A673 (cell line): ENCODE measurements at regions not wholly inside any gene's neighbourhood (a gene's known extent, or its start where the extent isn't known, plus 50 kb on each side); places are given as distances from the start of the nearest gene placed in this dataset.
A peak's percentile ranks its signal among the peaks of the same experiment; 100 is the strongest.

ENCODE experiments used
- BruUV-seq: library from RNA; stranded (reverse); fragments of 400-500 nt; replicated peaks from 2 replicates; lab custom pipeline; 2021; lab: Mats Ljungman, UMichigan
- CTCF ChIA-PET: fragments of 300-600 bp; sonication (Branson Sonifier 250); formaldehyde crosslinking; loops from one replicate; lab custom pipeline; 2022; ENCODE audit warnings: antibody characterized with exemption; lab: Charles Lee
- POLR2A ChIA-PET: fragments of 300-600 bp; sonication (Branson Sonifier 250); formaldehyde crosslinking; loops from one replicate; lab custom pipeline; 2022; ENCODE audit warnings: antibody characterized with exemption; ENCODE audit not compliant: low non-redundant PET; lab: Charles Lee
- DNase-seq: peaks from one replicate; pipeline ENCODE4 v3.0.0-alpha.2; 2015; ENCODE audit warnings: low spot score
- H3K27ac ChIP-seq: fragments of 200-600 bp; sonication (generic); 2 replicates; pipeline ENCODE4 v1.5.1; 2016; ENCODE audit warnings: mixed run types, low read depth, mild to moderate bottlenecking, mixed read lengths, antibody characterized with exemption, low read length; ENCODE audit not compliant: poor library complexity, severe bottlenecking
- H3K27me3 ChIP-seq: fragments of 200-600 bp; sonication (generic); replicated peaks from 2 replicates; pipeline ENCODE4 v1.6.1; 2017; ENCODE audit warnings: mixed run types, low read depth, mild to moderate bottlenecking, mixed read lengths, antibody characterized with exemption, low read length; ENCODE audit not compliant: insufficient read depth, poor library complexity
- H3K36me3 ChIP-seq: fragments of 200-600 bp; sonication (generic); 2 replicates; pipeline ENCODE4 v1.6.1; 2016; ENCODE audit warnings: mixed run types, mild to moderate bottlenecking, mixed read lengths, antibody characterized with exemption, low read length; ENCODE audit not compliant: insufficient read depth, poor library complexity, severe bottlenecking
- H3K4me1 ChIP-seq: fragments of 200-600 bp; sonication (generic); 2 replicates; pipeline ENCODE4 v1.6.1; 2017; ENCODE audit warnings: mixed run types, mild to moderate bottlenecking, mixed read lengths, antibody characterized with exemption, low read length; ENCODE audit not compliant: insufficient read depth, poor library complexity, severe bottlenecking
- H3K4me3 ChIP-seq: fragments of 200-600 bp; sonication (generic); 2 replicates; pipeline ENCODE4 v1.5.1; 2016; ENCODE audit warnings: low read depth, mixed run types, mild to moderate bottlenecking, mixed read lengths, low read length; ENCODE audit not compliant: poor library complexity, severe bottlenecking
- H3K9me3 ChIP-seq: fragments of 200-600 bp; sonication (generic); 2 replicates; pipeline ENCODE4 v1.6.1; 2016; ENCODE audit warnings: mixed run types, low read depth, mild to moderate bottlenecking, mixed read lengths, antibody characterized with exemption, low read length; ENCODE audit not compliant: poor library complexity, severe bottlenecking
- EZH2 ChIP-seq: fragments of 200-600 bp; sonication (generic); IDR thresholded peaks from 2 replicates; pipeline ENCODE4 v1.6.1; 2017; ENCODE audit warnings: borderline replicate concordance, low read depth, mild to moderate bottlenecking, mixed read lengths, antibody characterized with exemption, low read length; ENCODE audit not compliant: poor library complexity, severe bottlenecking
- intact Hi-C: fragments of 100-400 bp; cut with micrococcal nuclease; formaldehyde crosslinking; loops from one replicate; pipeline ENCODE4 v1.10.0; 2022; ENCODE audit not compliant: unreplicated experiment
- TF ChIP-seq, protein P1 (sequence below): fragments of 300-800, 200-600 bp; sonication (generic); conservative IDR thresholded peaks from 2 replicates; pipeline ENCODE4 v1.5.1; 2017; ENCODE audit warnings: low read depth, mild to moderate bottlenecking, antibody characterized with exemption, low read length, moderate library complexity, mixed read lengths

DNA sequence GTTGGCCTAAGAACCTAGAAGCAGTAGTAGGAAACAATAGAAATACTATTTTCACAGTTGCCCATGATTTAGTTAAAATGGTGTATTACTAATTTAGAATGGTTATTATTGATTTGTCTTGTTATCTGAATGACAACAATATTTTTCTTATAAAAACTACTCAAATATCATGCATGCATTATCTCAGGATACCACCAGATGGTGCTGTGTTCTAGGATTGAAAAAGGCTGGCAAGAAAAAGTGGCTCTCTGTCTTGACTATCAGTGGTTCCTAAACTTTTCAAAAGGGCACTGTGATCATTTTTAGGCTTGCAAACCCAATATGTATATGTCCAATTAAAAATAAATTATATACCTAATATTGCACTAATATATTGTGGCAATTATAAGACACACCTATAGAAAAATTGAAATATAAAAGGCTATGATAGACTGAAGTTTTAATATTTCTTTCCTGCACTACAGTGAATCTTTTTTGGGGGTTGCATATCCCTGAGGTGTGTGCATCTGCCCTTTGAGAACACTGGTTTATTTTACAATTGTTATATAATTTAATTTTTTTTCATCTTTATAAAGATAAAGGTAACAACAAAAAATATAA, 131.7 kb upstream of the MLIP start:
- ChIA-PET POLR2A (no interaction called here), CTCF (no interaction called here)
- peak; percentile 63 for DNase-seq
- H3K4me3 ChIP-seq: no peak overlapping the region
- TF ChIP-seq, protein P1, sequence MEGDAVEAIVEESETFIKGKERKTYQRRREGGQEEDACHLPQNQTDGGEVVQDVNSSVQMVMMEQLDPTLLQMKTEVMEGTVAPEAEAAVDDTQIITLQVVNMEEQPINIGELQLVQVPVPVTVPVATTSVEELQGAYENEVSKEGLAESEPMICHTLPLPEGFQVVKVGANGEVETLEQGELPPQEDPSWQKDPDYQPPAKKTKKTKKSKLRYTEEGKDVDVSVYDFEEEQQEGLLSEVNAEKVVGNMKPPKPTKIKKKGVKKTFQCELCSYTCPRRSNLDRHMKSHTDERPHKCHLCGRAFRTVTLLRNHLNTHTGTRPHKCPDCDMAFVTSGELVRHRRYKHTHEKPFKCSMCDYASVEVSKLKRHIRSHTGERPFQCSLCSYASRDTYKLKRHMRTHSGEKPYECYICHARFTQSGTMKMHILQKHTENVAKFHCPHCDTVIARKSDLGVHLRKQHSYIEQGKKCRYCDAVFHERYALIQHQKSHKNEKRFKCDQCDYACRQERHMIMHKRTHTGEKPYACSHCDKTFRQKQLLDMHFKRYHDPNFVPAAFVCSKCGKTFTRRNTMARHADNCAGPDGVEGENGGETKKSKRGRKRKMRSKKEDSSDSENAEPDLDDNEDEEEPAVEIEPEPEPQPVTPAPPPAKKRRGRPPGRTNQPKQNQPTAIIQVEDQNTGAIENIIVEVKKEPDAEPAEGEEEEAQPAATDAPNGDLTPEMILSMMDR: peak; percentile 82
- no peak for TF ChIP-seq EZH2
- no peaks in the 10 kb centered on the region for H3K36me3 ChIP-seq
- no peak overlapping the region for H3K27ac ChIP-seq
- no TSS peak for BruUV-seq
- H3K9me3 ChIP-seq: no peaks in the 10 kb centered on the region
- H3K4me1 ChIP-seq: peaks cover 4% of the 10 kb centered on the region
- no peaks in the 10 kb centered on the region for H3K27me3 ChIP-seq
- intact Hi-C loops: loop anchor here (10.0 kb wide), 1 partner anchor 715 kb away; no protein-coding TSS in a partner anchor

DNA sequence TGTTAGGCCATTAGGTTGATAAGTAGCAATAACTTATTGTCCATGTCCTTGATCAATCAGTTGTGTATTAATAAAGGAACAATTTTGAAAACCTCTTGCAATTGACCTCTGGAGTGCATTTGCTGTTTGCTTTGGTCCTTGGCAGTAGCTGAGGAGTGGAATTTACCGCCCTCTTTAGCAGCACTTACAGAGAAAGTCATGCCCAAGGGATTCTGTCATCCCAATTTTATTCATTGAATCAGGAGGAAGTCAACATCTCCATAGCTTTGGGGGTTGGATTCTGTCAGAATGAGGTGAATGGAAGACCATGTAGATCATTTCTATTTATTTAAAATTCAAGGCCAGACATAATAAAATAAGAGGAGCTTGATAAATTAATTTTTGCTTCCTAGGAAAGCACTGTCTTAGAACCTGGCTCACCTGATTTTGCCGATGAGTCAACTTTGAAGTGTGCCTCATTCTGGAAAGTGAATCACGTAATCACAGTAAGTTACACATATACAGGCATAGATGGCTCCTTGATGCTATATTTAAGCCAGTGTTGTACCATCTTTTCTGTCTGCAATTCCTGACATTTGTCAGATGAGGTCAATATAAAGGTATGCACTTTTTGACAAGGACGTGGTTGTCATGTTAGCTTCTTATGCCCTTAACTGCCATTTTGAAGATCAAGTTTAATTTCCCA, 128.7 kb upstream of the MLIP start:
- no peak for TF ChIP-seq EZH2
- TF ChIP-seq, protein P1: no peak
- POLR2A ChIA-PET: interaction anchor here (0.6 kb wide), 1 partner anchor 127 kb away, joined by 4 read pairs; no protein-coding TSS in a partner anchor
- BruUV-seq: no TSS peak
- intact Hi-C loops: loop anchor here (10.0 kb wide), 1 partner anchor 712 kb away; no protein-coding TSS in a partner anchor
- Histone ChIP-seq H3K36me3 (no peaks in the 10 kb centered on the region), H3K27ac (no peak overlapping the region), H3K4me3 (no peak overlapping the region), H3K27me3 (no peaks in the 10 kb centered on the region), H3K4me1 (peaks cover 29% of the 10 kb centered on the region), H3K9me3 (no peaks in the 10 kb centered on the region)
- CTCF ChIA-PET: no interaction called here
- no peak for DNase-seq

DNA sequence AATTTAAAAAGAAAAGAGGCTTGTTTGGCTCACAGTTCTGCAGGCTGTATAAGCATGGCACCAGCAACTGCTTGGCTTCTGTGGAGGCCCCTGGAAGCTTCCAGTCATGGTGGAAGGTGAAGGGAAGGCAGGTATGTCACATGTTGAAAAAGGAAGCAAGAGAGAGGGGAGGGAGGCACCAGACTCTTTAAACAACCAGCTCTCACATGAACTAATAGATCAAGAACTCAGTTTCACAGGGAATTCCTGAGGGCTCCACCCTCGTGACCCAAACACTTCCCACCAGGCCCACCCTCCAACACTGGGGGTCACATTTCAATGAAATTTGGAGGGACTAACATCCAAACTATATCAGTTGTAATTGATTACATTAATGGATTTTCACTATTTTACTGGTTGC, 127.9 kb upstream of the MLIP start:
- ChIA-PET POLR2A (no interaction called here), CTCF (no interaction called here)
- Histone ChIP-seq H3K4me3 (no peak overlapping the region), H3K9me3 (no peaks in the 10 kb centered on the region), H3K36me3 (no peaks in the 10 kb centered on the region), H3K27ac (no peak overlapping the region), H3K4me1 (peaks cover 29% of the 10 kb centered on the region), H3K27me3 (no peaks in the 10 kb centered on the region)
- intact Hi-C loops: loop anchor here (10.0 kb wide), 1 partner anchor 712 kb away; no protein-coding TSS in a partner anchor
- TF ChIP-seq, protein P1: no peak
- no peak for TF ChIP-seq EZH2
- DNase-seq: no peak
- no TSS peak for BruUV-seq
